ENCODE measurements at regions not wholly inside any gene's neighbourhood (a gene's known extent, or its start where the extent isn't known, plus 50 kb on each side); places are given as distances from the start of the nearest gene placed in this dataset.
"Not testable (repeated sequence)": the region's sequence is repeated elsewhere in the genome, so short reads cannot be mapped to it uniquely, and the experiment has no call there.

DNA sequence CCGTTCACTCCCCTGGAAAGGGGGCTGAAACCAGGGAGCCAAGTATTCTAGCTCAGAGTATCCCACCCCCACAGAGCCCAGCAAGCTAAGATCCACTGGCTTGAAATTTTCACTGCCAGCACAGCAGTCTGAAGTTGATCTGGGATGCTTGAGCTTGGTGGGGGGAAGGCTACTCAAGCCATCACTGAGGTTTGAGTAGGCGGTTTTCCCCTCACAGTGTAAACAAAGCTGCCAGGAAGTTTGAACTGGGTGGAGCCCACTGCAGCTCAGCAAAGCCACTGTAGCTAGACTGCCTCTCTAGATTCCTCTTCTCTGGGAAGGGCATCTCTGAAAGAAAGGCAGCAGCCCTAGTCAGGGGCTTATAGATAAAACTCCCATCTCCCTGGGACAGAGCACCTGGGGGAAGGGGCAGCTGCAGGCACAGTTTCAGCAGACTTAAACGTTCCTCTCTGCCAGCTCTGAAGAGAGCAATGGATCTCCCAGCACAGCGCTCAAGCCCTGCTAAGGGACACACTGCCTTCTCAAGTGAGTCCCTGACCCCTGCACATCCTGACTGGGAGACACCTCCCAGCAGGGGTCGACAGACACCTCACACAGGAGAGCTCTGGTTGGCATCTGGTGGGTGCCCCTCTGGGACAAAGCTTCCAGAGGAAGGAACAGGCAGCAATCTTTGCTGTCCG lies 204.8 kb upstream of the ZNF658 start:
- TF ChIP-seq, protein P1, sequence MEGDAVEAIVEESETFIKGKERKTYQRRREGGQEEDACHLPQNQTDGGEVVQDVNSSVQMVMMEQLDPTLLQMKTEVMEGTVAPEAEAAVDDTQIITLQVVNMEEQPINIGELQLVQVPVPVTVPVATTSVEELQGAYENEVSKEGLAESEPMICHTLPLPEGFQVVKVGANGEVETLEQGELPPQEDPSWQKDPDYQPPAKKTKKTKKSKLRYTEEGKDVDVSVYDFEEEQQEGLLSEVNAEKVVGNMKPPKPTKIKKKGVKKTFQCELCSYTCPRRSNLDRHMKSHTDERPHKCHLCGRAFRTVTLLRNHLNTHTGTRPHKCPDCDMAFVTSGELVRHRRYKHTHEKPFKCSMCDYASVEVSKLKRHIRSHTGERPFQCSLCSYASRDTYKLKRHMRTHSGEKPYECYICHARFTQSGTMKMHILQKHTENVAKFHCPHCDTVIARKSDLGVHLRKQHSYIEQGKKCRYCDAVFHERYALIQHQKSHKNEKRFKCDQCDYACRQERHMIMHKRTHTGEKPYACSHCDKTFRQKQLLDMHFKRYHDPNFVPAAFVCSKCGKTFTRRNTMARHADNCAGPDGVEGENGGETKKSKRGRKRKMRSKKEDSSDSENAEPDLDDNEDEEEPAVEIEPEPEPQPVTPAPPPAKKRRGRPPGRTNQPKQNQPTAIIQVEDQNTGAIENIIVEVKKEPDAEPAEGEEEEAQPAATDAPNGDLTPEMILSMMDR (IDR thresholded peaks at IDR 0.05) = not testable (repeated sequence)
- TF ChIP-seq EP300, POLR2AphosphoS5 (IDR thresholded peaks at IDR 0.05): not testable (repeated sequence)
